ENCODE measurements at regions not wholly inside any gene's neighbourhood (a gene's known extent, or its start where the extent isn't known, plus 50 kb on each side); places are given as distances from the start of the nearest gene placed in this dataset.

- CTCF ChIA-PET, result interaction anchor here (1.3 kb wide), 1 partner anchor 13 kb away, joined by 3 read pairs; no protein-coding TSS in a partner anchor
- no peak overlapping the region for H3K4me3 ChIP-seq (ENCODE audit: low read depth, low read length)
- DNase-seq (ENCODE audit: low read depth), result no peak
- peaks cover 2% of the 10 kb centered on the region; the same call in 1 of the 2 replicates for H3K27me3 ChIP-seq (ENCODE audit: control insufficient read depth, insufficient read depth, low read length)
- POLR2A ChIA-PET, result no interaction called here
- H3K36me3 ChIP-seq (ENCODE audit: control insufficient read depth, insufficient read depth, low read length), result no peaks in the 10 kb centered on the region
- TF ChIP-seq CTCF (IDR thresholded peaks at IDR 0.05; ENCODE audit: insufficient read depth, low read depth, low read length), result no peak
Measured at GRCh38 chr4:24650849-24651640, 66.7 kb upstream of the DHX15 start.

- CTCF ChIA-PET, result no interaction called here
- no peaks in the 10 kb centered on the region for H3K36me3 ChIP-seq (ENCODE audit: control insufficient read depth, insufficient read depth, low read length)
- no peaks in the 10 kb centered on the region; the same call in 1 of the 2 replicates for H3K27me3 ChIP-seq (ENCODE audit: control insufficient read depth, insufficient read depth, low read length)
- no peak for DNase-seq (ENCODE audit: low read depth)
- H3K4me3 ChIP-seq (ENCODE audit: low read depth, low read length), result no peak overlapping the region
- TF ChIP-seq CTCF (IDR thresholded peaks at IDR 0.05; ENCODE audit: insufficient read depth, low read depth, low read length), result no peak
- POLR2A ChIA-PET, result interaction anchor here (0.7 kb wide), 1 partner anchor 197 kb away, joined by 6 read pairs; no protein-coding TSS in a partner anchor
Measured at GRCh38 chr4:24655326-24655725, 71.0 kb upstream of the DHX15 start.

GRCh38 chr4:24655971-24656370 is 71.6 kb upstream of the DHX15 start:
- no peak for DNase-seq (ENCODE audit: low read depth)
- no peak overlapping the region for H3K4me3 ChIP-seq (ENCODE audit: low read depth, low read length)
- H3K27me3 ChIP-seq (ENCODE audit: control insufficient read depth, insufficient read depth, low read length), result no peaks in the 10 kb centered on the region; the same call in 1 of the 2 replicates
- H3K36me3 ChIP-seq (ENCODE audit: control insufficient read depth, insufficient read depth, low read length), result no peaks in the 10 kb centered on the region
- ChIA-PET POLR2A (no interaction called here), CTCF (no interaction called here)
- no peak for TF ChIP-seq CTCF (IDR thresholded peaks at IDR 0.05; ENCODE audit: insufficient read depth, low read depth, low read length)

- no peak for DNase-seq (ENCODE audit: low read depth)
- CTCF ChIA-PET, result no interaction called here
- no peaks in the 10 kb centered on the region; the same call in 1 of the 2 replicates for H3K27me3 ChIP-seq (ENCODE audit: control insufficient read depth, insufficient read depth, low read length)
- H3K36me3 ChIP-seq (ENCODE audit: control insufficient read depth, insufficient read depth, low read length), result no peaks in the 10 kb centered on the region
- TF ChIP-seq CTCF (IDR thresholded peaks at IDR 0.05; ENCODE audit: insufficient read depth, low read depth, low read length), result no peak
- H3K4me3 ChIP-seq (ENCODE audit: low read depth, low read length), result no peak overlapping the region
- POLR2A ChIA-PET, result no interaction called here
Measured at GRCh38 chr4:24656906-24657305, 72.6 kb upstream of the DHX15 start.

GRCh38 chr4:24657768-24658617 is 73.6 kb upstream of the DHX15 start:
- no peak overlapping the region for H3K4me3 ChIP-seq (ENCODE audit: low read depth, low read length)
- no peaks in the 10 kb centered on the region for H3K36me3 ChIP-seq (ENCODE audit: control insufficient read depth, insufficient read depth, low read length)
- ChIA-PET POLR2A (interaction anchor here (0.6 kb wide), 1 partner anchor 20 kb away, joined by 4 read pairs; no protein-coding TSS in a partner anchor), CTCF (interaction anchor here (1.1 kb wide), 1 partner anchor 25 kb away, joined by 4 read pairs; no protein-coding TSS in a partner anchor)
- no peak for DNase-seq (ENCODE audit: low read depth)
- H3K27me3 ChIP-seq (ENCODE audit: control insufficient read depth, insufficient read depth, low read length), result peaks cover under 1% of the 10 kb centered on the region; the same call in 1 of the 2 replicates
- no peak for TF ChIP-seq CTCF (IDR thresholded peaks at IDR 0.05; ENCODE audit: insufficient read depth, low read depth, low read length)

Measured in BJ (cell line).